Cardiac muscle cell (in vitro differentiated cells and primary cell): ENCODE measurements at regions not wholly inside any gene's neighbourhood (a gene's known extent, or its start where the extent isn't known, plus 50 kb on each side); places are given as distances from the start of the nearest gene placed in this dataset.
"Not testable (repeated sequence)": the region's sequence is repeated elsewhere in the genome, so short reads cannot be mapped to it uniquely, and the experiment has no call there.

ENCODE experiments used
- DNase-seq, 2 donors: peaks; one replicate each; pipeline versions ENCODE4 v3.0.0 to v3.0.0-alpha.2; 2010 to 2017; ENCODE audit warnings: low read depth in 1 of 2, low spot score in 1 of 2
- H3K27ac ChIP-seq: fragments of 200-600 bp; sonication (generic); 2 replicates; pipeline ENCODE4 v1.5.1; 2016
- H3K27me3 ChIP-seq: fragments of 200-600 bp; sonication (generic); 2 replicates; pipeline ENCODE4 v1.6.0; 2016; ENCODE audit warnings: control low read depth
- H3K36me3 ChIP-seq: fragments of 200-600 bp; sonication (generic); 2 replicates; pipeline ENCODE4 v1.5.1; 2016; ENCODE audit warnings: control low read depth
- H3K4me1 ChIP-seq: fragments of 200-600 bp; sonication (generic); 2 replicates; pipeline ENCODE4 v1.8.1; 2017; ENCODE audit warnings: low read depth, mild to moderate bottlenecking, mixed run types
- H3K4me3 ChIP-seq: fragments of 200-600 bp; sonication (generic); 2 replicates; pipeline ENCODE4 v1.5.1; 2016; ENCODE audit warnings: mild to moderate bottlenecking
- H3K9me3 ChIP-seq: fragments of 200-600 bp; sonication (generic); 2 replicates; pipeline ENCODE4 v1.5.1; 2017; ENCODE audit warnings: low read depth, mild to moderate bottlenecking, control low read depth
- TF ChIP-seq, protein P1 (sequence below): IDR thresholded peaks from 2 replicates; pipeline ENCODE4 v1.5.1; 2012; ENCODE audit warnings: low read depth, mild to moderate bottlenecking, low read length

DNA sequence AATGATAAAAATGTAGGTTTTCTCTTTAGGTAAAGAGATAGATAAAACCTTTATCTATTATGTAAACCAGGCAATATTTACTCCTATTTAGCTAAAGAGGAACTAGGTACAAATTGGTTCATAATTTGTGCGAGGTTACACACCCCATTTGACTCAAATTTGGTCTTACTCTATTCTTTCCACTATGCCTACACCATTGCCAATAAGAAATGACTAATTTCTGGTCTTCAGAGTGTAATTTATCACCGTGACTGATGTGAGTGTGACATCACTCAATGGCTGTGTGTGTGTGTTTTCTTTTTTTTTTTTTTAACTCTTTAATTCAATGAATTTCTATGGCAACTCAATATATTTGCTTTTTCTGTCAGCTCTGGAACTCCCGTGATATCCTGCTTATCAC, 955.8 kb downstream of the TDRD15 start:
- H3K27me3 ChIP-seq: no peaks in the 10 kb centered on the region

DNA sequence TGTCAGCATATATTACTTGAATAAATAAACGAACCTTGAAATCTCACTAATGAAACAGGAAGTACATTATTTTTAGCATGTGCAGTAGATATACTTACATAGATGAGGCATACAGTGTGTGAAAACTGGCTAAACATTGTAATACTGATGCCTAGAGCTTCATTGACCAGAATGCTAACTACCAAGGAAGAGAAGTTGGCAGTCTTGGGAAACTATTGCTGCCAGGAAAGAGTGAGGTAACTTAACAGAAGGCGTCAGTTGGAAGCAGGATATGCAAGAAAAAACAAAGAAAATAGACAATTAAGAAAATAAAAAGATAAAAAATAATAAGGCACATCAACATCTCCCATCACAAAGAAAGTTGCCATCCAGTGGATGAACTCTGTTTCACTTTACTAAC, 963.0 kb downstream of the TDRD15 start:
- TF ChIP-seq, protein P1, sequence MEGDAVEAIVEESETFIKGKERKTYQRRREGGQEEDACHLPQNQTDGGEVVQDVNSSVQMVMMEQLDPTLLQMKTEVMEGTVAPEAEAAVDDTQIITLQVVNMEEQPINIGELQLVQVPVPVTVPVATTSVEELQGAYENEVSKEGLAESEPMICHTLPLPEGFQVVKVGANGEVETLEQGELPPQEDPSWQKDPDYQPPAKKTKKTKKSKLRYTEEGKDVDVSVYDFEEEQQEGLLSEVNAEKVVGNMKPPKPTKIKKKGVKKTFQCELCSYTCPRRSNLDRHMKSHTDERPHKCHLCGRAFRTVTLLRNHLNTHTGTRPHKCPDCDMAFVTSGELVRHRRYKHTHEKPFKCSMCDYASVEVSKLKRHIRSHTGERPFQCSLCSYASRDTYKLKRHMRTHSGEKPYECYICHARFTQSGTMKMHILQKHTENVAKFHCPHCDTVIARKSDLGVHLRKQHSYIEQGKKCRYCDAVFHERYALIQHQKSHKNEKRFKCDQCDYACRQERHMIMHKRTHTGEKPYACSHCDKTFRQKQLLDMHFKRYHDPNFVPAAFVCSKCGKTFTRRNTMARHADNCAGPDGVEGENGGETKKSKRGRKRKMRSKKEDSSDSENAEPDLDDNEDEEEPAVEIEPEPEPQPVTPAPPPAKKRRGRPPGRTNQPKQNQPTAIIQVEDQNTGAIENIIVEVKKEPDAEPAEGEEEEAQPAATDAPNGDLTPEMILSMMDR: no peak
- H3K4me1 ChIP-seq: no peaks in the 10 kb centered on the region
- no peaks in the 10 kb centered on the region for H3K27me3 ChIP-seq
- H3K27ac ChIP-seq: no peak overlapping the region
- H3K9me3 ChIP-seq: no peaks in the 10 kb centered on the region
- DNase-seq: no peak
- H3K4me3 ChIP-seq: no peak overlapping the region
- no peaks in the 10 kb centered on the region for H3K36me3 ChIP-seq

More for the DNA sequence above, 955.8 kb downstream of the TDRD15 start:
- Histone ChIP-seq H3K36me3 (no peaks in the 10 kb centered on the region), H3K4me1 (no peaks in the 10 kb centered on the region), H3K27ac (no peak overlapping the region), H3K9me3 (no peaks in the 10 kb centered on the region), H3K4me3 (no peak overlapping the region)
- TF ChIP-seq, protein P1: no peak
- DNase-seq: no peak

DNA sequence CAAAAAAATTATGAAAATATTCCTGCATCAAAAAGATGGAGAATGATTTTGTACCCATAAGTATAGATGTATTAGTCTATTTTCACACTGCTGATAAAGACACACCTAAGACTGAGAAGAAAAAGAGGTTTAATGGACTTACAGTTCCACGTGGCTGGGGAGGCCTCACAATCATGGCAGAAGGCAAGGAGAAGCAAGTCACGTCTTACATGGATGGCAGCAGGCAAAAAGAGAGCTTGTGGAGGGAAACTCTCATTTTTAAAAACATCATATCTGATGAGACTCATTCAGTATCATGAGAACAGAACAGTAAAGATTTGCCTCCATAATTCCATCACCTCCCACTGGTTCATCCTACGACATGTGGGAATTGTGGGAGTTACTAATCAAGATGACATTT, 979.8 kb downstream of the TDRD15 start:
- H3K4me1 ChIP-seq, DNase-seq, H3K36me3 ChIP-seq, H3K27me3 ChIP-seq, H3K27ac ChIP-seq, H3K9me3 ChIP-seq, H3K4me3 ChIP-seq: not testable (repeated sequence)

DNA sequence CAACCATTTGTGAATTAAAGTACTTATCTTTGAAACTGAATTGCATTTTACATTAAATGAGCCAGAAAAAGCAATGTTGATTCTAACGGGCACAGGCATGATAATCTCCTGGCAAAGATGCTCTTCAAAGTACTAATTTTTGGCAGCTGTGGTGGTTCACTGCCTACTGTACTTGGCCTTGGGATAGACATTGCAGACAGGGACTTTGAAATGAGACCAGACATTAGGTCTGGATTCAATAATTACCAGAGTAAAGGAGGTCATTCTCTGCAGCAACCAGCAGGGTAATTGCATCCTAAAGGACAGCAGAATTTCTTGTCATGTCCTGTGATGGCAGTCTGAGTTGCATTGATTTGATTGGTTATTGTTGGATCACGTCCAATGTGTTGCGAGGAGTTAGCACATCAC, 986.5 kb downstream of the TDRD15 start:
- Histone ChIP-seq H3K27ac (no peak overlapping the region), H3K27me3 (no peaks in the 10 kb centered on the region), H3K4me1 (no peaks in the 10 kb centered on the region), H3K4me3 (no peak overlapping the region), H3K36me3 (no peaks in the 10 kb centered on the region), H3K9me3 (no peaks in the 10 kb centered on the region)
- DNase-seq: no peak
- TF ChIP-seq, protein P1: no peak

DNA sequence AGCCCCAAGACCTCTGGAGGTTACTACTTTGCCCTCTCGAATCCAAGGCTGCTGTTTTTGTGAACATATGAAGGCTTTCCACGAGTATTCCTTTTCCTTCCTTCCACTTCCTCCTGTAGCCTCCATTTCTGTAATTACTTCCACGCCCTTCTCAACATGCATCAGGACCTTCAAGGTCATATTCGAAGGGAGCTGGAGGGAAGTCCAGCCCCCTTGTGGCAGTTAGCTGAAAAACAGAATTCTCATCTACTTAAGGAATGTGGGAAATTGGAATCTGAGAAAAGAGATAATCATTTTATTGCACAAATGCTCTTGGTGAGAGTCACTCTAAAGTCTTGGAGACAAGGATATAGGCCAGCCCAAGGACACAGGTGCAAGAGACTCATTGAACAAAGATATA, 1000.2 kb downstream of the TDRD15 start:
- Histone ChIP-seq H3K27me3 (no peaks in the 10 kb centered on the region), H3K9me3 (no peaks in the 10 kb centered on the region), H3K4me1 (no peaks in the 10 kb centered on the region), H3K36me3 (no peaks in the 10 kb centered on the region), H3K27ac (no peak overlapping the region), H3K4me3 (no peak overlapping the region)
- DNase-seq: no peak
- TF ChIP-seq, protein P1: no peak

DNA sequence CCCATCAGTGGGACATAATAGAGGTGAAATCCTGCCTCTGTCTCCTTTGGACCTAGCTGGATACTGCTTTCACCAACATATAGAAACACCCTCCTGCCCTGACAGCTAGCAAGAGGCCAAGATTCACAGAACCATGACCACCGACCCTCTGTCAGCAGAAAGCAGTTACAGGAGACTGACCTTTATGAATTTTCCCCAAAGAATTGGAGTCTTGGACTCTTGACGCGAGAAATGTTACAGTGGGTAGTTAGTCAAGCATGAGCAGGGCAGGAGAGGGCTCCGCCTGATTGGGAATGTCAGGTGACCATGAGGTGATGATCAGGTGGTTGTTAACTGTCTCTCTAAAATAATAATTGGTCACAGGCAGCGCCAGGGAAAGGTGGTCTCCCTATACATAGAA, 1002.3 kb downstream of the TDRD15 start:
- no peak overlapping the region for H3K27ac ChIP-seq
- H3K27me3 ChIP-seq: no peaks in the 10 kb centered on the region
- H3K36me3 ChIP-seq: no peaks in the 10 kb centered on the region
- no peaks in the 10 kb centered on the region for H3K4me1 ChIP-seq
- H3K9me3 ChIP-seq: no peaks in the 10 kb centered on the region
- H3K4me3 ChIP-seq: no peak overlapping the region
- DNase-seq: no peak
- TF ChIP-seq, protein P1: no peak
